Aorta (tissue), 5 donors: ENCODE measurements at regions not wholly inside any gene's neighbourhood (a gene's known extent, or its start where the extent isn't known, plus 50 kb on each side); places are given as distances from the start of the nearest gene placed in this dataset.
"Not testable (repeated sequence)": the region's sequence is repeated elsewhere in the genome, so short reads cannot be mapped to it uniquely, and the experiment has no call there.

Experiments
- ATAC-seq: fragments of 200-7000 bp; cut with Tn5 transposase; one replicate; pipeline ENCODE4 v1.9.1; 2022; ENCODE audit warnings: moderate library complexity; ENCODE audit not compliant: low FRiP score
- DNase-seq, 2 donors: peaks; one replicate each; pipeline ENCODE4 v3.0.0-alpha.2; 2020
- H3K27ac ChIP-seq, 2 donors: one replicate each; pipeline ENCODE4 v1.5.1; 2013; ENCODE audit warnings: low read length in 2 of 2, mild to moderate bottlenecking in 2 of 2, moderate library complexity in 2 of 2, control low read depth in 1 of 2, inconsistent platforms in 1 of 2, low read depth in 1 of 2
- H3K27me3 ChIP-seq, 2 donors: one replicate each; pipeline ENCODE4 v1.6.1; 2013; ENCODE audit warnings: control low read depth in 1 of 2, low read length in 1 of 2, mild to moderate bottlenecking in 1 of 2, moderate library complexity in 1 of 2; ENCODE audit not compliant: insufficient read depth in 2 of 2, control insufficient read depth in 1 of 2
- H3K36me3 ChIP-seq, 2 donors: one replicate each; pipeline ENCODE4 v1.6.1; 2013; ENCODE audit warnings: control low read depth in 1 of 2, low read length in 1 of 2, mild to moderate bottlenecking in 1 of 2; ENCODE audit not compliant: insufficient read depth in 2 of 2, control insufficient read depth in 1 of 2
- H3K4me1 ChIP-seq, 2 donors: one replicate each; pipeline ENCODE4 v1.6.1; 2013; ENCODE audit warnings: low read length in 2 of 2, control low read depth in 1 of 2, mild to moderate bottlenecking in 1 of 2, moderate library complexity in 1 of 2; ENCODE audit not compliant: insufficient read depth in 2 of 2, control insufficient read depth in 1 of 2
- H3K4me3 ChIP-seq, 2 donors: one replicate each; pipeline ENCODE4 v1.5.1; 2013; ENCODE audit warnings: low read length in 2 of 2, control low read depth in 1 of 2, mild to moderate bottlenecking in 1 of 2
- H3K9me3 ChIP-seq: one replicate; pipeline ENCODE4 v1.6.1; 2013; ENCODE audit warnings: mild to moderate bottlenecking, low read length; ENCODE audit not compliant: control insufficient read depth
- WGBS, 2 donors: extraction: QIAGEN DNeasy Blood & Tissue Kit; methylation state at CpG; one replicate each; pipeline ENCODE4 v1.1.7; 2013; 5-methylcytosine and 5-hydroxymethylcytosine counted together
- intact Hi-C, 2 donors: fragments of 100-400 bp; cut with DNase I; formaldehyde crosslinking; loops; one replicate each; pipeline versions ENCODE4 v1.14.2 to v1.15.0; 2022
- donor health status: healthy with polysubstance abuse.
- donor health status: Bipolar disorder and iron deficiency.
- donor health status: DM: no; HTN: no; CAD: no.
- donor health status: DM: no; HTN: no; CAD: no.
- donor health status: DM: yes; HTN: yes; CAD: no.

GRCh38 chr9:110096674-110097073, 111.3 kb downstream of the C9orf152 start:
- H3K4me1 ChIP-seq = peaks cover 16 to 17% of the 10 kb centered on the region in 2 donors
- H3K27me3 ChIP-seq, intact Hi-C loops, H3K36me3 ChIP-seq, H3K9me3 ChIP-seq, DNase-seq, ATAC-seq, H3K27ac ChIP-seq, H3K4me3 ChIP-seq: not testable (repeated sequence)
- WGBS, 2 donors = 83 to 87% methylated on average over 3 of the region's 3 CpGs

- Histone ChIP-seq H3K36me3 (peaks cover 0 to 3% of the 10 kb centered on the region in 2 donors), H3K27me3 (no peaks in the 10 kb centered on the region), H3K4me1 (peaks cover 15% of the 10 kb centered on the region in 2 donors), H3K9me3 (no peaks in the 10 kb centered on the region), H3K27ac (peak overlapping the region in 1 of 2 donors; percentile 36), H3K4me3 (no peak overlapping the region)
- 36 to 41% methylated on average over 5 of the region's 5 CpGs for WGBS, 2 donors
- DNase-seq (no peak), ATAC-seq (peak; percentile 51)
- intact Hi-C loops = no loop called here
Measured at GRCh38 chr9:110099236-110100095, 108.5 kb downstream of the C9orf152 start.

- peak overlapping the region in 1 of 2 donors; percentile 12 for H3K27ac ChIP-seq
- no peak for ATAC-seq
Measured at GRCh38 chr9:110101531-110102161, 106.3 kb downstream of the C9orf152 start.

GRCh38 chr9:110103257-110103656, 104.7 kb downstream of the C9orf152 start:
- peaks cover 8 to 9% of the 10 kb centered on the region in 2 donors for H3K4me1 ChIP-seq
- ATAC-seq = no peak
- WGBS, 2 donors = 60 to 71% methylated on average over 2 of the region's 2 CpGs

More at GRCh38 chr9:110101531-110102161, 106.3 kb downstream of the C9orf152 start:
- Histone ChIP-seq H3K9me3 (no peaks in the 10 kb centered on the region), H3K36me3 (peaks cover 0 to 3% of the 10 kb centered on the region in 2 donors), H3K27me3 (no peaks in the 10 kb centered on the region), H3K4me3 (no peak overlapping the region), H3K4me1 (peaks cover 8 to 9% of the 10 kb centered on the region in 2 donors)
- DNase-seq = no peak
- intact Hi-C loops = no loop called here
- 57 to 65% methylated on average over 8 of the region's 8 CpGs for WGBS, 2 donors

GRCh38 chr9:110104261-110104809, 103.6 kb downstream of the C9orf152 start:
- Histone ChIP-seq H3K27ac (no peak overlapping the region), H3K36me3 (peaks cover 0 to 3% of the 10 kb centered on the region in 2 donors), H3K4me1 (peaks cover 7 to 8% of the 10 kb centered on the region in 2 donors), H3K9me3 (no peaks in the 10 kb centered on the region), H3K4me3 (no peak overlapping the region), H3K27me3 (no peaks in the 10 kb centered on the region)
- ATAC-seq (no peak), DNase-seq (no peak)
- intact Hi-C loops = no loop called here
- 2 to 7% methylated on average over 5 of the region's 5 CpGs for WGBS, 2 donors

More at GRCh38 chr9:110103257-110103656, 104.7 kb downstream of the C9orf152 start:
- H3K27me3 ChIP-seq = no peaks in the 10 kb centered on the region
- intact Hi-C loops = no loop called here
- no peaks in the 10 kb centered on the region for H3K9me3 ChIP-seq
- no peak for DNase-seq
- H3K4me3 ChIP-seq = no peak overlapping the region
- H3K36me3 ChIP-seq = peaks cover 0 to 3% of the 10 kb centered on the region in 2 donors
- H3K27ac ChIP-seq = peak overlapping the region; percentile 24 to 67

GRCh38 chr9:110105107-110105506, 102.9 kb downstream of the C9orf152 start:
- Histone ChIP-seq H3K27me3 (no peaks in the 10 kb centered on the region), H3K4me1 (peaks cover 4 to 8% of the 10 kb centered on the region in 2 donors), H3K36me3 (peaks cover 0 to 3% of the 10 kb centered on the region in 2 donors), H3K4me3 (no peak overlapping the region), H3K27ac (no peak overlapping the region), H3K9me3 (no peaks in the 10 kb centered on the region)
- 4 to 5% methylated on average over 2 of the region's 2 CpGs for WGBS, 2 donors
- no peak for DNase-seq
- intact Hi-C loops = no loop called here
- no peak for ATAC-seq

- WGBS, 2 donors = 83 to 88% methylated on average over 2 of the region's 2 CpGs
- DNase-seq (no peak), ATAC-seq (no peak)
- intact Hi-C loops = no loop called here
- Histone ChIP-seq H3K4me1 (peaks cover 2 to 8% of the 10 kb centered on the region in 2 donors), H3K36me3 (no peaks in the 10 kb centered on the region), H3K27ac (no peak overlapping the region), H3K27me3 (no peaks in the 10 kb centered on the region), H3K9me3 (no peaks in the 10 kb centered on the region), H3K4me3 (no peak overlapping the region)
Measured at GRCh38 chr9:110106661-110107060, 101.3 kb downstream of the C9orf152 start.

- ATAC-seq = no peak
- H3K27ac ChIP-seq = no peak overlapping the region
- H3K4me3 ChIP-seq = no peak overlapping the region
- WGBS, 2 donors = 49 to 60% methylated on average over 7 of the region's 7 CpGs
- H3K27me3 ChIP-seq = no peaks in the 10 kb centered on the region
- no peak for DNase-seq
- intact Hi-C loops = no loop called here
- peaks cover 0 to 8% of the 10 kb centered on the region in 2 donors for H3K4me1 ChIP-seq
- no peaks in the 10 kb centered on the region for H3K9me3 ChIP-seq
- no peaks in the 10 kb centered on the region for H3K36me3 ChIP-seq
Measured at GRCh38 chr9:110109333-110110092, 98.4 kb downstream of the C9orf152 start.
